Keratinocyte (primary cell): ENCODE measurements at regions not wholly inside any gene's neighbourhood (a gene's known extent, or its start where the extent isn't known, plus 50 kb on each side); places are given as distances from the start of the nearest gene placed in this dataset.

ENCODE experiments used
- CTCF ChIP-seq, 3 experiments: IDR thresholded peaks in 1 of 3; conservative IDR thresholded peaks in 1 of 3; optimal IDR thresholded peaks in 1 of 3; 2 replicates in 2 of 3; 3 replicates in 1 of 3; pipeline versions ENCODE3 to v1.5.1; 2011; ENCODE audit warnings: low read length in 3 of 3, mild to moderate bottlenecking in 3 of 3, moderate library complexity in 2 of 3, control low read depth in 1 of 3, inconsistent platforms in 1 of 3; ENCODE audit not compliant: insufficient read depth in 2 of 3; ENCODE audit errors: extremely low read depth in 1 of 3
- EZH2 ChIP-seq: IDR thresholded peaks from one replicate; pipeline ENCODE4 v1.6.1; 2012; ENCODE audit warnings: inconsistent platforms, mild to moderate bottlenecking, low read length, moderate library complexity

DNA sequence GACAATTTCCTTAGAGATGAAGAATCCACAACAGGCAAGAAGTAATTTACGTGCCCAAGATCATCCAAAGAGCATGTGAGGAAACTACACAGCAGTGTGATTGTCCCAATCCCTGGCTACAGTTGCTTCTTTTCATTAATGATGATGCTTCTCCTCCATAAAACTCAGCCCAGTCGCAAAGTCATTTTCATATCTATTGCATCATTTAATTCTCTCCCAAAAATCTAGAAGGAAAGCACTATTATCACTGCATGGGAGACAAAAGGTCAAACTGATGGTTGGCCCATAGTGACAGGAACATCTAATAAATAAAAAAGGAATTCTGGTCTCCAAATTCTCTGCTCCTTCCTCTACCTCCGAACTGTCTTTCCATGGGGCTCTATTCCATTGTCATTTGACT lies 103.5 kb upstream of the SERP2 start:
- TF ChIP-seq CTCF (optimal IDR thresholded peaks at IDR 0.05 in 1 of 3, IDR thresholded peaks at IDR 0.05 in 1 of 3, conservative IDR thresholded peaks at IDR 0.05 in 1 of 3; ENCODE audit: extremely low read depth in 1 of 3, insufficient read depth in 2 of 3, low read length in 3 of 3) (no peak), EZH2 (no peak)
